Liver (tissue), 6 donors: ENCODE measurements at regions not wholly inside any gene's neighbourhood (a gene's known extent, or its start where the extent isn't known, plus 50 kb on each side); places are given as distances from the start of the nearest gene placed in this dataset.
"Not testable (repeated sequence)": the region's sequence is repeated elsewhere in the genome, so short reads cannot be mapped to it uniquely, and the experiment has no call there.

Experiments used
- DNase-seq: peaks from one replicate; pipeline ENCODE4 v3.0.0-alpha.2; 2017; ENCODE audit warnings: low spot score
- H3K27ac ChIP-seq, 2 donors: one replicate each; pipeline ENCODE4 v1.7.0; 2013; ENCODE audit warnings: inconsistent platforms in 2 of 2, low read length in 2 of 2, control low read depth in 1 of 2, low read depth in 1 of 2, mild to moderate bottlenecking in 1 of 2
- H3K27me3 ChIP-seq, 4 donors: one replicate each; pipeline versions ENCODE4 v1.6.1 to v1.7.0; 2013; ENCODE audit warnings: low read length in 3 of 4, inconsistent platforms in 1 of 4, mild to moderate bottlenecking in 1 of 4, moderate library complexity in 1 of 4; ENCODE audit not compliant: control insufficient read depth in 4 of 4, insufficient read depth in 4 of 4
- H3K36me3 ChIP-seq, 4 donors: one replicate each; pipeline versions ENCODE4 v1.6.1 to v1.7.0; 2013; ENCODE audit warnings: low read length in 3 of 4, mild to moderate bottlenecking in 3 of 4, low read depth in 1 of 4, moderate library complexity in 1 of 4; ENCODE audit not compliant: control insufficient read depth in 4 of 4, insufficient read depth in 3 of 4
- H3K4me1 ChIP-seq, 4 donors: one replicate each; pipeline versions ENCODE4 v1.6.1 to v1.7.0; 2013; ENCODE audit warnings: low read length in 3 of 4, mild to moderate bottlenecking in 3 of 4, moderate library complexity in 1 of 4; ENCODE audit not compliant: control insufficient read depth in 4 of 4, insufficient read depth in 4 of 4
- H3K4me3 ChIP-seq, 3 donors: one replicate each; pipeline versions ENCODE4 v1.6.1 to v1.7.0; 2013; ENCODE audit warnings: low read length in 3 of 3, control low read depth in 1 of 3, low read depth in 1 of 3, mild to moderate bottlenecking in 1 of 3
- H3K9ac ChIP-seq, 2 donors: one replicate each; pipeline ENCODE4 v1.7.0; 2013; ENCODE audit warnings: low read length in 2 of 2, mild to moderate bottlenecking in 2 of 2, moderate library complexity in 2 of 2, control low read depth in 1 of 2, low read depth in 1 of 2
- H3K9me3 ChIP-seq, 4 donors: one replicate each; pipeline versions ENCODE4 v1.6.1 to v1.7.0; 2013; ENCODE audit warnings: low read length in 3 of 4; ENCODE audit not compliant: control insufficient read depth in 4 of 4
- WGBS: extraction: QIAGEN DNeasy Blood & Tissue Kit; methylation state at CpG from one replicate; pipeline ENCODE4 v1.1.7; 2013; 5-methylcytosine and 5-hydroxymethylcytosine counted together
- donor health status: healthy.
- donor health status: healthy.
- donor health status: healthy.

DNA sequence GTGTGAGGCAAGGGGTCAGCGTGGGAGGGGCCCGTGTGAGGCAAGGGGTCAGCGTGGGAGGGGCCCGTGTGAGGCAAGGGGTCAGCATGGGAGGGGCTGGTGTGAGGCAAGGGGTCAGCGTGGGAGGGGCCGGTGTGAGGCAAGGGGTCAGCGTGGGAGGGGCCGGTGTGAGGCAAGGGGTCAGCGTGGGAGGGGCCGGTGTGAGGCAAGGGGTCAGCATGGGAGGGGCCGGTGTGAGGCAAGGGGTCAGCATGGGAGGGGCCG, 119.2 kb downstream of the SEPTIN14 start:
- not testable (repeated sequence) for H3K9ac ChIP-seq, H3K4me3 ChIP-seq, H3K4me1 ChIP-seq, H3K36me3 ChIP-seq, H3K9me3 ChIP-seq, H3K27ac ChIP-seq, DNase-seq, H3K27me3 ChIP-seq
- WGBS = 95% methylated on average over 12 of the region's 12 CpGs

DNA sequence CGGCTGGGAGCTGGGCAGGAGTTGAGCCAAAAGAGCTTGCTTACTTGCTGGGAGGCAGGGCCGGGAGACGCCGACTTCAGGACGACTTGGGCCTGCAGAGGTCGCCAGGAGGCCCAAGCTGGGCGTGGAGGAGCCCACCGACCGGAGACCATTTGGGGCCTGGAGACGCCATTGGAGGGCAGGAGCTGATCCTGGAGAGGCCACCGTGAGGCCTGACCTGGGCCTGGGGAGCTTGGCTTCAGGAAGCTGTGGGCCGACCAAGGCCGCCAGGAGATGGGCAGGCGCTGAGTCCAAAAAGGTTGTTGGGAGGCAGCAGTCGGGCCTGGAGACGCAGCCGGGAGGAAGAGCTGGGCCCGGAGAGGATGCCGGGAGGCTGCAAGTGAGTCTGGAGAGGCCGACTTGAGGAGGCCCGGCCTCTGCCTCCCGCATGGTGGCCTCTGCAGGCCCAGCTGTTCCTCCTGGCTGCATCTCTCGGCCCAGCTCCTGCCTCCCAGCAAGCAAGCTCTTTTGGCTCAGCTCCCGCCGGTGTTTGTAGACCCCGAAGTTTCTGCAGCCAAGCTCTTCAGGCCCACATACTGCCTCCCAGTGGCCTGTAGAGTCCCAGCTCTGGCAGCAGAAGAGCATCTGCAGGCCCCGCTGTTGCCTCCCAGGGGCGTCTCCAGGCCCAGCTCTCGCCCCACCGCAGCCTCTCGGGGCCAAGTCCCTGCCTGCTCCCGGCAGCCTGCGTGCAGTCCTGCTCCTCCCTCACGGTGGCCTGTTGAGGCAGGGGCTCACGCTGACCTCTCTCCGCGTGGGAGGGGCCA, 119.7 kb downstream of the SEPTIN14 start:
- not testable (repeated sequence) for H3K4me1 ChIP-seq, H3K9me3 ChIP-seq, H3K4me3 ChIP-seq, H3K36me3 ChIP-seq, H3K9ac ChIP-seq, H3K27me3 ChIP-seq, H3K27ac ChIP-seq, DNase-seq
- WGBS = 95% methylated on average over 37 of the region's 37 CpGs

DNA sequence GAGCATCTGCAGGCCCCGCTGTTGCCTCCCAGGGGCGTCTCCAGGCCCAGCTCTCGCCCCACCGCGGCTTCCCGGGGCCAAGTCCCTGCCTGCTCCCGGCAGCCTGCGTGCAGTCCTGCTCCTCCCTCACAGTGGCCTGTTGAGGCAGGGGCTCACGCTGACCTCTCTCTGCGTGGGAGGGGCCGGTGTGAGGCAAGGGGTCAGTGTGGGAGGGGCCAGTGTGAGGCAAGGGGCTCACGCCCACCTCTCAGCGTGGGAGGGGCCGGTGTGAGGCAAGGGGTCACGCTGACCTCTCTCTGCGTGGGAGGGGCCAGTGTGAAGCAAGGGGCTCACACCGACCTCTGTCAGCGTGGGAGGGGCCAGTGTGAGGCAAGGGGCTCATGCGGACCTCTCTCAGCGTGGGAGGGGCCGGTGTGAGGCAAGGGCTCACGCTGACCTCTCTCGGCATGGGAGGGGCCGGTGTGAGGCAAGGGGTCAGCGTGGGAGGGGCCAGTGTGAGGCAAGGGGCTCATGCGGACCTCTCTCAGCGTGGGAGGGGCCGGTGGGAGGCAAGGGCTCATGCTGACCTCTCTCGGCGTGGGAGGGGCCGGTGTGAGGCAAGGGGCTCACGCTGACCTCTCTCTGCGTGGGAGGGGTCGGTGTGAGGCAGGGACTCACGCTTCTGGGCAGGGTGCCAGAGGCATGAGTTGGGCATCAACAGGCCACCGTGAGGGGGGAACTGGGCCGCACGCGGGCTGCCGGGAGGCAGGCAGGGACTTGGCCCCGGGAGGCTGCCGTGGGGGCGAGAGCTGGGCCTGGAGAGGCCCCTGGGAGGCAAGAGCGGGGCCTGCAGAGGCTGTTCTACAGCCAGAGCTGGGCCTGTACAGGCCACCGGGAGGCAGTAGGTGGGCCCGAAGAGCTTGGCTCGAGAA, 120.6 kb downstream of the SEPTIN14 start:
- DNase-seq, H3K4me3 ChIP-seq, H3K9ac ChIP-seq, H3K36me3 ChIP-seq, H3K4me1 ChIP-seq, H3K27me3 ChIP-seq, H3K27ac ChIP-seq, H3K9me3 ChIP-seq: not testable (repeated sequence)
- 96% methylated on average over 47 of the region's 47 CpGs for WGBS

DNA sequence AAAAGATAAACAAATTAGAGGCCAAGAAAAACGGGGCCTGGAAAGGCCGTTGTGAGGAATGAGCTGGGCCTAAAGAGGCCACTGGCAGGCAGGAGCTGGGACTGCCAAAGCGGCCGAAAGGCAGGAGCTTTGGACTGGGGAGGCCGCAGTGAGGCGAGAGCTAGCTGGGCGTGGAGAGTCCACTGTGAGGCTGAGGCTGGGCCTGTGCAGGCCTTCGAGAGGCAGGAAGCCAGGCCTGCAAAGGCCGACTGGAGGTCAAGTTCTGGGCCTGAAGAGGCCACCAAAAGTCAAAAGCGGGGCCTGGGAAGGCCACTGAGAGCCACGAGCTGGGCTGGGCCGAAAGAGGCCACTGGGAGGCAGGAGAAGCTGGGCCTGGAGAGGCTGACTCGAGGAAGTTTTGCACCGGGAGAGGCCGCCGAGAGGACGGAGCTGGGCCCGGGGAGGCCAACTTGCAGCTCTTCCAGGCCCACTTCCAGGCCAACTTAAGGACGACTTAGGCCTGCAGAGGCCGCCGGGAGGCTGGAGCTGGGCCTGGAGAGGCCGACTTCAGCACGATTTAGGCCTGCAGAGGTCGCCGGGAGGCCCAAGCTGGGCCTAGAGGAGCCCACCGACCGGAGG, 121.8 kb downstream of the SEPTIN14 start:
- H3K4me3 ChIP-seq, H3K4me1 ChIP-seq, H3K9ac ChIP-seq, H3K36me3 ChIP-seq, H3K27ac ChIP-seq, H3K9me3 ChIP-seq, H3K27me3 ChIP-seq, DNase-seq: not testable (repeated sequence)
- WGBS = 93% methylated on average over 27 of the region's 27 CpGs

DNA sequence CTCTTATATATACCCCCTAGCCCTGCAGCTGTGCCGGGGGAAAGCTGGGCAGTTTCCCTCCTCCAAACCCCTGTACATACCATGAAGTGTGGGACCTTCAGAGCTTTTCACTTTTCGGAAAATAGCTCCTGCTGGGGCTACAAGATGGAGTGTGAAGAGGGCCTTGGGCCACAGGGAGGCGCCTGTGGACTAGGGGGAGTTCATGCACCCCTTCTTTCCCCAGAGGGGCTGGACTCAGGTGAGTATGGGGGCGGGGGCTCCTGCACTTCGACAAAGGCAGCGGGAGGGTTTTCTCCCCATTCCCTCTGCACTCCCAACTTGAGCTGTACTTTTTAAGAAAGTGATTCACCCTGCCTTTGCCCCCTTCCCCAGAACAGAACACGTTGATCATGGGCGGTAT, 122.5 kb downstream of the SEPTIN14 start:
- not testable (repeated sequence) for H3K27me3 ChIP-seq, H3K4me1 ChIP-seq, H3K36me3 ChIP-seq, H3K4me3 ChIP-seq, DNase-seq, H3K27ac ChIP-seq, H3K9ac ChIP-seq, H3K9me3 ChIP-seq
- whole genome bisulfite sequencing = 86% methylated on average over 6 of the region's 8 CpGs

DNA sequence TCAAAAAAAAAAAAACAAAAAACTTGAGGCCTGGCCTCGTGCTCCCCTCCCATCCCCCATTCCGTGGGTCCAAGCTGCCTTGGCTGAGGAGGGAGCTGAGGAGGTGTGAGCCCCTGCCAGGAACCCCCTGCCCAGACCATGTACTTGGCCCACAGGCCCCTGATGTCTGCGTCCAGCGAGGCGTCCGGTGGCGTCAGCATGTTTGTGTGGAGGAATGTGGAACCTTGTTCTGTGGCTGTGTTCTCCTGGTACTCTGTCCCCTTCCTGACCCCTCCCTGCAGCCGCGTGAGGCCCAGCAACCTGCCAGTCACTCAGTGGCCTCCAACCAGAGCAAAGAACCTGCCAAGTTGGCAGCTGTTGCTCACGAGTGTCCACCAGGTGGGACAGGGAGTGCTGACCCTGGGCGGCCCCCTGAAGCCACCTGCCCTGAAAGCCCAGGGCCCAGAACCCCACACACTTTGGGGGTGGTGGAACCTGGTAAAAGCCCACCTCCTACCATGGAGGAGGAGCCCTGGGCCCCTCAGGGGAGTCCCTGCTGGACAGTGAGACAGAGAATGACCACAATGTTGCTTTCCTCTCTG, 125.8 kb downstream of the SEPTIN14 start:
- WGBS = 70% methylated on average over 11 of the region's 11 CpGs
- not testable (repeated sequence) for H3K4me3 ChIP-seq

More for the DNA sequence above, 125.8 kb downstream of the SEPTIN14 start:
- DNase-seq, H3K9ac ChIP-seq, H3K27me3 ChIP-seq, H3K9me3 ChIP-seq, H3K4me1 ChIP-seq, H3K27ac ChIP-seq, H3K36me3 ChIP-seq: not testable (repeated sequence)
